Esophagus (tissue), 2 donors: ENCODE measurements at regions not wholly inside any gene's neighbourhood (a gene's known extent, or its start where the extent isn't known, plus 50 kb on each side); places are given as distances from the start of the nearest gene placed in this dataset.

Source experiments
- H3K27ac ChIP-seq, 2 donors: one replicate each; pipeline ENCODE4 v1.5.1; 2013; ENCODE audit warnings: low read depth in 2 of 2, mild to moderate bottlenecking in 2 of 2, inconsistent platforms in 1 of 2, low read length in 1 of 2, moderate library complexity in 1 of 2
- H3K27me3 ChIP-seq, 2 donors: one replicate each; pipeline ENCODE4 v1.6.1; 2013; ENCODE audit warnings: low read length in 2 of 2, control low read depth in 1 of 2, mild to moderate bottlenecking in 1 of 2; ENCODE audit not compliant: insufficient read depth in 2 of 2, control insufficient read depth in 1 of 2
- H3K36me3 ChIP-seq, 2 donors: one replicate each; pipeline ENCODE4 v1.6.1; 2013; ENCODE audit warnings: low read length in 1 of 2; ENCODE audit not compliant: control insufficient read depth in 2 of 2, insufficient read depth in 2 of 2
- H3K4me1 ChIP-seq, 2 donors: one replicate each; pipeline ENCODE4 v1.6.1; 2013; ENCODE audit warnings: low read length in 1 of 2; ENCODE audit not compliant: control insufficient read depth in 2 of 2, insufficient read depth in 2 of 2
- H3K4me3 ChIP-seq, 2 donors: one replicate each; pipeline ENCODE4 v1.5.1; 2013; ENCODE audit warnings: low read length in 2 of 2, mild to moderate bottlenecking in 2 of 2, low read depth in 1 of 2, moderate library complexity in 1 of 2
- H3K9me3 ChIP-seq, 2 donors: one replicate each; pipeline ENCODE4 v1.6.1; 2013; ENCODE audit warnings: mild to moderate bottlenecking in 2 of 2, low read depth in 1 of 2, low read length in 1 of 2, moderate library complexity in 1 of 2; ENCODE audit not compliant: control insufficient read depth in 2 of 2, insufficient read depth in 1 of 2
- WGBS, 2 donors: extraction: QIAGEN DNeasy Blood & Tissue Kit; methylation state at CpG; one replicate each; pipeline ENCODE4 v1.1.7; 2013; 5-methylcytosine and 5-hydroxymethylcytosine counted together
- donor health status: healthy with polysubstance abuse.
- donor health status: Bipolar disorder and iron deficiency.

GRCh38 chr6:121020656-121021055 is 313.6 kb downstream of the TBC1D32 start:
- Histone ChIP-seq H3K4me1 (no peaks in the 10 kb centered on the region), H3K27me3 (no peaks in the 10 kb centered on the region), H3K9me3 (no peaks in the 10 kb centered on the region), H3K27ac (no peak overlapping the region), H3K4me3 (no peak overlapping the region), H3K36me3 (no peaks in the 10 kb centered on the region)

GRCh38 chr6:121008553-121008952 is 325.7 kb downstream of the TBC1D32 start:
- Histone ChIP-seq H3K4me1 (no peaks in the 10 kb centered on the region), H3K27ac (no peak overlapping the region), H3K4me3 (no peak overlapping the region), H3K27me3 (no peaks in the 10 kb centered on the region), H3K36me3 (no peaks in the 10 kb centered on the region), H3K9me3 (no peaks in the 10 kb centered on the region)

GRCh38 chr6:121006024-121006423 is 328.3 kb downstream of the TBC1D32 start:
- Histone ChIP-seq H3K9me3 (no peaks in the 10 kb centered on the region), H3K36me3 (no peaks in the 10 kb centered on the region), H3K4me3 (no peak overlapping the region), H3K4me1 (no peaks in the 10 kb centered on the region), H3K27ac (no peak overlapping the region), H3K27me3 (no peaks in the 10 kb centered on the region)
- WGBS, 2 donors: 84% methylated on average over 2 of the region's 2 CpGs

DNA sequence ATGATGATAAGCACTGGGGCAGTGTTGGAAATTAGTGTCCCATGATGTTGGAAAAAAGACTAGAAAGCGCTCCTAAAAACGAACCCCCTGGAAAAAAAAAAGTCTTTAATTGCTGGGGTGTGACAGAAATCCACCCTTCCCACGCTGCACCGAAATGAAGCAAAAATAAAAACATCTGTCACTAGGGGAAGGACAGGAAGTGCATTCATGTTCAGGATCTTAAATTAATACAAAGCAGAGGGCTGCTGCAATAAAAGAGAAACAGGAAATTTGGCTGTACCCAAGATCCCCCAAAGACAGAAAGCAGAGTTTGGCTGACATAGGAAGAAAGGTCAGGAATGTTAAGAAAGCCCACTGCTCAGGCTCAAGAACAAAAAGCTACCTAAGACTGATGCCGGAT is 333.9 kb downstream of the TBC1D32 start:
- H3K36me3 ChIP-seq: no peaks in the 10 kb centered on the region
- 57 to 61% methylated on average over 5 of the region's 5 CpGs for WGBS, 2 donors
- no peaks in the 10 kb centered on the region for H3K9me3 ChIP-seq
- H3K27me3 ChIP-seq: no peaks in the 10 kb centered on the region
- H3K4me3 ChIP-seq: no peak overlapping the region
- H3K4me1 ChIP-seq: no peaks in the 10 kb centered on the region
- H3K27ac ChIP-seq: no peak overlapping the region

DNA sequence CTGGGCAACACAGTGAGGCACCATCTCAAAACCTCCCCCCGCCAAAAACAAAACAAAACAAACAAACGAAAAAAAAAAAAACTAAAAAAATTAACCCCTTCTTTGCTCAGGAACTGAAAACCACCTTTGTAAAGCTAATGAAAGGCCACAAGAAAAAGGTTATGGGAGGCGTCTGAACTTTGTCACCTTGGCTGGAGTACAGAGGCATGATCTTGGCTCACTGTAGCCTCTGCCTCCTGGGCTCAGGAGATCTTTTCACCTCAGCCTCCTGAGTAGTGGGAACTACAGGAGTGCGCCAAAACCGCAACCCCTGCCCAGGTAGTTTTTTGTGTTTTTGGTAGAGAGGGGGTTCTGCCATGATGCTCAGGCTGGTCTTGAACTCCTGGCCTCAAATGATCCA is 337.9 kb downstream of the TBC1D32 start:
- 53 to 60% methylated on average over 5 of the region's 5 CpGs for WGBS, 2 donors
- no peaks in the 10 kb centered on the region for H3K36me3 ChIP-seq
- H3K9me3 ChIP-seq: no peaks in the 10 kb centered on the region
- H3K4me1 ChIP-seq: no peaks in the 10 kb centered on the region
- H3K27ac ChIP-seq: no peak overlapping the region
- no peaks in the 10 kb centered on the region for H3K27me3 ChIP-seq
- no peak overlapping the region for H3K4me3 ChIP-seq

DNA sequence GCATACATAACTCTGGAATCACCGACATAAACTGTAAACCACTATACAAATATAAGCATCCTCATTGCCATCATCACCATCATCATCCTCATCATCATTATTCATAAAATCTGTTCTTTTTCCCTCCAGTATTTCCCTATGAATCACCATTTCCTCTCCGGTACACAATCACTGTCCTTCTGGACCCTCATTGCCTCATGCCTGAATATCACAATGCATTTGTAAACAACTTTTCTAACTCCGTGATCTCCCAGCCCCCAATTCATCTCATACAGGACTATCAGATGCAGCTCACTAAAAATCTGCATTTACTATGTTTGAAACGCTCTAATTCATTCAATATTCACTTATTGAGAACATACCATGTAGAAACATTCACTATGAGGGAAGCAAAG is 339.7 kb downstream of the TBC1D32 start:
- 73 to 78% methylated on average over 4 of the region's 4 CpGs for WGBS, 2 donors
- no peaks in the 10 kb centered on the region for H3K4me1 ChIP-seq
- H3K27ac ChIP-seq: no peak overlapping the region
- H3K4me3 ChIP-seq: no peak overlapping the region
- H3K9me3 ChIP-seq: no peaks in the 10 kb centered on the region
- no peaks in the 10 kb centered on the region for H3K27me3 ChIP-seq
- H3K36me3 ChIP-seq: no peaks in the 10 kb centered on the region

GRCh38 chr6:120993929-120994572 is 340.2 kb downstream of the TBC1D32 start:
- WGBS, 2 donors: 70 to 83% methylated on average over 2 of the region's 2 CpGs
- Histone ChIP-seq H3K4me3 (no peak overlapping the region), H3K9me3 (no peaks in the 10 kb centered on the region), H3K4me1 (no peaks in the 10 kb centered on the region), H3K27ac (no peak overlapping the region), H3K36me3 (no peaks in the 10 kb centered on the region), H3K27me3 (no peaks in the 10 kb centered on the region)

DNA sequence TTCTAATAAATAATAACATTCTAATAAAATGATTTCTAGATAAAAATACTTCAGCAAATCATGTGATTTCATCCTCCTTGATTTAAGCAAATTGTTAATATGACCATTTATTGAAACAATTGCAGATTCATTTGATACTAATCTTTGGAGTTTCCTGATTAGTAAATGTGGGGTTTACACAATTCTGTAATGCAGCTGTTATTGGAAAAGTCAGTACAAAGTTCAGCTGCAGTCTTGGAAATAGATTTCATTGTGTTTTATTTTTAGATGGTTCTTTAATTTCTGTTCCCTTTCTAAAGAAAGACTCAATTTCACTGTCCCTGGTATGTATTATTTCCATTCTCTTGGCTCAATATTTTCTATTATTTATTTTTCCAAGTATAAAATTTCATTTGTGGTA is 342.0 kb downstream of the TBC1D32 start:
- no peaks in the 10 kb centered on the region for H3K9me3 ChIP-seq
- H3K4me3 ChIP-seq: no peak overlapping the region
- H3K27me3 ChIP-seq: no peaks in the 10 kb centered on the region
- H3K4me1 ChIP-seq: no peaks in the 10 kb centered on the region
- H3K27ac ChIP-seq: no peak overlapping the region
- no peaks in the 10 kb centered on the region for H3K36me3 ChIP-seq

GRCh38 chr6:120990866-120991265 is 343.4 kb downstream of the TBC1D32 start:
- no peaks in the 10 kb centered on the region for H3K4me1 ChIP-seq
- no peaks in the 10 kb centered on the region for H3K36me3 ChIP-seq
- H3K27me3 ChIP-seq: no peaks in the 10 kb centered on the region
- 80 to 85% methylated on average over 5 of the region's 5 CpGs for WGBS, 2 donors
- no peak overlapping the region for H3K27ac ChIP-seq
- H3K9me3 ChIP-seq: no peaks in the 10 kb centered on the region
- H3K4me3 ChIP-seq: no peak overlapping the region

- Histone ChIP-seq H3K27me3 (no peaks in the 10 kb centered on the region), H3K36me3 (no peaks in the 10 kb centered on the region), H3K4me1 (no peaks in the 10 kb centered on the region), H3K4me3 (no peak overlapping the region), H3K9me3 (no peaks in the 10 kb centered on the region), H3K27ac (no peak overlapping the region)
Observed at GRCh38 chr6:120981835-120982234, 352.4 kb downstream of the TBC1D32 start.
